ENCODE measurements at regions not wholly inside any gene's neighbourhood (a gene's known extent, or its start where the extent isn't known, plus 50 kb on each side); places are given as distances from the start of the nearest gene placed in this dataset.

DNA sequence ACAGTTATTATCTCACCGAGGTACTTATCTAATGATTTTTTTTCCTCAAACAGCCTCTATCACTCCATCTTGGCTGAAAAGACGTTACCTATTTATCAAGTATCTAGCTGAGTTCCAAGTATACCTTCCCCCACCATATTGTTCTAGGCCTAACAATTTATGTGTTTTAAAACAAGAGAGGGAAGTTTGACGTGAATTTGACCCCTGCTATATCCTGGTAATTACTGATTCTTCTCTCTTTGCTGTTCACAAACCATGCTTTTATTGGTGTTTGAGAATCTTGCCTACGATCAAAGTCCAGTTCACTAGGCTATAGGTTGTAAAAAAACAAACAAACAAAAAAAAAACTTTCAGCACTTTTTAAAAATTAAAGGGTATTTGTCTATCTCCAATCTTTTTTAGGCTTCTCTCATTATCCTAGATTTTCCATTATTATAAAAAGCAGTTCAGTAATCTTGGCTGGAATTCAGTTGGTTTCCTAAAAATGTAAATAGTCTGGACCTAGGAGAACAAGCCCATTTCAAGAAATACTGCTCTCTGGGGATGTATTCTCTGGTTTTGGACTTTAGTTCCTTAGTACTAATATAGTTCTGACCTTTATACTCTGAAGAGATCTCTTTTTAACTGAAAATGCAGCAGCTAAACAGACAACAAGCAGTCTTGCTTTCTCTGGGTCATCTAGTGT is 505.4 kb downstream of the CPS1 start:
- Histone ChIP-seq H3K4me3 (no peak overlapping the region), H3K4me1 (replicated peaks in 1 of 2) (no peaks in the 10 kb centered on the region), H3K27ac (no peak overlapping the region)
- in situ Hi-C loops (cut with MboI; ENCODE audit: low pct_unique_long_range_greater_than_20kb in 2 of 9, low sequenced_read_pairs in 9 of 9, unreplicated experiment in 9 of 9): no loop called here
- ATAC-seq (replicated peaks in 6 of 8): no peak
- WGBS, 10 experiments: 3 to 100% (median 87%) methylated on average over 2 to 4 of the region's 4 CpGs

DNA sequence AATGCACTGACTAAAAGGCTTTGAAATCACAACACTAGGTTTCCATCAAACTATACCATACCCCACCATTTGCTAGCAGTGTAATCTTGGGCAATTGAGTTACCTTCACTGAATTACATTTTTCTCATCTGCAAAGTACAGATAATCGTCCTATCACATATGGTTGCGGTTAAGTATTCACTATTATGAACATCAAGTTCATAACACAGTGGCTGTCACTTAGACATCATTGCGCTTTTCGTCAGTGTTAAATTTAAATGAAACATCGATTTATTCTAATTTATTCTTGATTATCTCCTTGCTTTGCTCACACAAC is 505.9 kb downstream of the CPS1 start:
- ATAC-seq (replicated peaks in 6 of 8): no peak
- in situ Hi-C loops (cut with MboI; ENCODE audit: low pct_unique_long_range_greater_than_20kb in 2 of 9, low sequenced_read_pairs in 9 of 9, unreplicated experiment in 9 of 9): no loop called here
- Histone ChIP-seq H3K4me3 (no peak overlapping the region), H3K27ac (no peak overlapping the region), H3K4me1 (replicated peaks in 1 of 2) (no peaks in the 10 kb centered on the region)
- WGBS, 10 experiments: 9 to 88% (median 67%) methylated on average over 3 to 5 of the region's 5 CpGs; no CpG with 5 or more reads in 1 of the 10 experiments

DNA sequence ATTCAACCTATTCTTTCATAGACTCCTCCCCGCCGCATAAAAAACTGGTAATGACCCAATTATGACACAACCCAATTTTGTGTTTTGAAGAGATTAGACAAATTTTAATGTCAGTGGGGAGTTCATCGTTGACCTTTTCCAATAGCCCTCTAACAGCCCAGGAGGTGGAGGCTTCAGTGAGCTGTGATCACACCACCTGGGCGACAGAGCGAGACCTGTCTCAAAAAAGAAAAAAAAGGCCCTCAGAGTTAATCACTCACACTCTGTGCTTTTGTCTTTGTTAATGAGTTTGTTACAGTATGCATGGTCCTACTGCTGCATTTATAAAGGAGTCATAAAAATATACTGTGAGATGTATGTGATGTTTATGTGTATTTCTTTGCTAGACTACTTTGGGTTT is 510.6 kb downstream of the CPS1 start:
- in situ Hi-C loops (cut with MboI; ENCODE audit: low pct_unique_long_range_greater_than_20kb in 2 of 9, low sequenced_read_pairs in 9 of 9, unreplicated experiment in 9 of 9): no loop called here
- WGBS, 10 experiments: 69 to 100% (median 93%) methylated on average over 1 to 5 of the region's 5 CpGs; no CpG with 5 or more reads in 2 of the 10 experiments
- Histone ChIP-seq H3K4me1 (replicated peaks in 1 of 2) (no peaks in the 10 kb centered on the region), H3K27ac (no peak overlapping the region), H3K4me3 (no peak overlapping the region)
- no peak for ATAC-seq (replicated peaks in 6 of 8)

DNA sequence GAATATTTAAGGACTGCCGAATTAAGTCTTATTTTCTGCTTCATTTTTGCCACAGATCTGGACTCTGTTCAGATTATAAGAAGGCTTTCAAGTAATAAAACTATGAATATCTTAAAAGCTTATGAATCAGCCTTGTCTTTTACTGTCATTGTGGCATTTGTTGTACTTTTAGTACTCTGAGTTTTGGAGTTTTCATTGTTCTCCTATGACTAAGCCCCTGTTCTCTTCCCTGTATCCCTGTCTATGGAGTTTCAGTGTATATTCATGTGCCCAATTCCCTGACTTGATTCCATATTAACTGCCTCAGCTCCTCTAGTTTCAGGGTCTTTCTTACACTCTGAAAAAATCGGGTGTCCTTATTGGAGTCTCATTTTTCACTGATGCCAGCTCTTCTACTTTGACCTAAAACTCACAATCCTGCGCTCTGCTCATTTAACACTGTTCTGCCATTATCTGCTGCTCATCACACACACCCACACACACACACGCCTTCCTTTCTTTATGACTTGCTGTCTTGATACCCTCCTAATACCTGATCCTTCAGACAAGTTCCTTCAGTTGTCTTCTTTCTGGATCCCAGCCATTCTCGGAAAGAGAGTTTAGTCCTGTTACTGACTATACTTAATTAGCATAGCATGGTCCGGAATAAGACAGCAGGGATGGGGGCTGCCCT is 511.8 kb downstream of the CPS1 start:
- ATAC-seq (replicated peaks in 6 of 8): no peak
- no peaks in the 10 kb centered on the region for H3K4me1 ChIP-seq (replicated peaks in 1 of 2)
- H3K4me3 ChIP-seq: no peak overlapping the region
- 31 to 100% (median 83%) methylated on average over 1 to 6 of the region's 6 CpGs for WGBS, 10 experiments
- no peak overlapping the region for H3K27ac ChIP-seq
- in situ Hi-C loops (cut with MboI; ENCODE audit: low pct_unique_long_range_greater_than_20kb in 2 of 9, low sequenced_read_pairs in 9 of 9, unreplicated experiment in 9 of 9): no loop called here

DNA sequence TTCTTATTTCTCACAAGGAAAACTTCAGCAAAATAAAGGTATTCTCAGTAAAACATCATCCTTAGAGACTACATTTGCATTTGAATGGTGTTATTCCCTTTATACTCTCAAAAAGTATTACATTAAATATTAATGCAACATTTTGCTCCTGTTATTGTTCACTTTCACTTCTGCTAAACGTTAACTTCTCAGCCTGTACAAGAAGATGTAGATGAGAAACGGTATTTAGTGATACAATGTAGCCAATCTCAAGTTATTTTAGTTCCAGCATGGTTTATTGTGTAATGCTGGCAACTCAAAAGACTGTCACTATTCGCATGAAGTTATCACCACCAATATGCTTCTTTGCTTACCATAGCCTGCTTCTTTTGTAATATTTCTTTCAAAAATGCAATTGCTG is 514.1 kb downstream of the CPS1 start:
- no peak overlapping the region for H3K4me3 ChIP-seq
- 10 to 82% (median 47%) methylated on average over 1 to 3 of the region's 3 CpGs; no CpG with 5 or more reads in 1 of the 10 experiments for WGBS, 10 experiments
- in situ Hi-C loops (cut with MboI; ENCODE audit: low pct_unique_long_range_greater_than_20kb in 2 of 9, low sequenced_read_pairs in 9 of 9, unreplicated experiment in 9 of 9): no loop called here
- H3K4me1 ChIP-seq (replicated peaks in 1 of 2): no peaks in the 10 kb centered on the region
- no peak for ATAC-seq (replicated peaks in 6 of 8)
- H3K27ac ChIP-seq: no peak overlapping the region

DNA sequence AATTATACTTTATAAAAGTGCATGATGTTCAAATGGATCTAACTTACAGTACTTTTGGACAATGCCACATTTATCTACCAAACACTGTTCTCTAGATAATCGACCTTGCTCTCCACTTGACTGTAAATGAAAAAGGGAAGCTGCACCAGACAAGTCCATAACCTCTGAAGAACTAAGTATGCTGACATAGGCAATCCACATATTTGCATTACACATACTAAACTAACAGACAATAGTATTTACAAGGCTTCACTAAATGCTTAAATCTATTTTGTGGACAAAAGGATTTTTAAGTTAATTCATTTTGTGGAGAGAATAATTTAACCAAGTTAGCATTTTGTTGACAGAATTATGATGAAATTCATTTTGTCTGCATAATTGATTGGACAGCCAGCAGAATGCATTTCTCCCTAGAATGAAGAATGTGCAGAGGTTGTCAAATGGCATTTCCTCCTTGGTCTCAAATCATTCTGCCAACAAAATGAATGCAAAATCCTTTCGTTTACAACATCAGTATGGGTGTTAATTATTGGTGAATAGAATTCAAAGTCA is 520.9 kb downstream of the CPS1 start:
- in situ Hi-C loops (cut with MboI; ENCODE audit: low pct_unique_long_range_greater_than_20kb in 2 of 9, low sequenced_read_pairs in 9 of 9, unreplicated experiment in 9 of 9): no loop called here
- no peak overlapping the region for H3K4me3 ChIP-seq
- no peak overlapping the region for H3K27ac ChIP-seq
- WGBS, 10 experiments: 0 to 83% (median 43%) methylated on average over 1 to 2 of the region's 2 CpGs
- peak in 1 of 8 experiments; percentile 84 for ATAC-seq (replicated peaks in 6 of 8)
- H3K4me1 ChIP-seq (replicated peaks in 1 of 2): peaks cover 0 to 5% of the 10 kb centered on the region in 2 donors

DNA sequence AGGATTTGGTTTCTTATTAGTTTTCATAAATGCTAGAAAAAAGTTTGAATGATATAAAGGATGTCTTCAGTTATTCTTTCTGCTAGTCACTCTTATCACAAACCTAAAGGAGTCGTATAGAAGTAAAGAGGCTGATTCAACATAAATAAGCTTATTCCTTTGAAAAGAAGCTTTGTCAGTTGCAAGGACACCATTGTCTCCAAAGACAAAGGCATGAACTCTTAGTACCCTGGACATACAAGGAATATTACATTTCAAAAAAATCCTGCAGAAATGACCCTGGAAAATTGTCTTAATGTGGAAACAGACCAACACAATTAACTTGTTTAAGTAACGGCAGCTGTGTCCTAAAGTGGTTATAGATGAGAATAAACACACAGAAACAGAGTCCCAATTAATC is 528.0 kb downstream of the CPS1 start:
- Histone ChIP-seq H3K27ac (no peak overlapping the region), H3K4me1 (replicated peaks in 1 of 2) (peaks cover 4 to 5% of the 10 kb centered on the region in 2 donors), H3K4me3 (no peak overlapping the region)
- peak in 4 of 8 experiments; percentile 18 to 50 (median 28) for ATAC-seq (replicated peaks in 6 of 8)
- 0 to 80% (median 45%) methylated on average over 1 to 2 of the region's 2 CpGs; no CpG with 5 or more reads in 1 of the 10 experiments for WGBS, 10 experiments
- in situ Hi-C loops (cut with MboI; ENCODE audit: low pct_unique_long_range_greater_than_20kb in 2 of 9, low sequenced_read_pairs in 9 of 9, unreplicated experiment in 9 of 9): no loop called here

DNA sequence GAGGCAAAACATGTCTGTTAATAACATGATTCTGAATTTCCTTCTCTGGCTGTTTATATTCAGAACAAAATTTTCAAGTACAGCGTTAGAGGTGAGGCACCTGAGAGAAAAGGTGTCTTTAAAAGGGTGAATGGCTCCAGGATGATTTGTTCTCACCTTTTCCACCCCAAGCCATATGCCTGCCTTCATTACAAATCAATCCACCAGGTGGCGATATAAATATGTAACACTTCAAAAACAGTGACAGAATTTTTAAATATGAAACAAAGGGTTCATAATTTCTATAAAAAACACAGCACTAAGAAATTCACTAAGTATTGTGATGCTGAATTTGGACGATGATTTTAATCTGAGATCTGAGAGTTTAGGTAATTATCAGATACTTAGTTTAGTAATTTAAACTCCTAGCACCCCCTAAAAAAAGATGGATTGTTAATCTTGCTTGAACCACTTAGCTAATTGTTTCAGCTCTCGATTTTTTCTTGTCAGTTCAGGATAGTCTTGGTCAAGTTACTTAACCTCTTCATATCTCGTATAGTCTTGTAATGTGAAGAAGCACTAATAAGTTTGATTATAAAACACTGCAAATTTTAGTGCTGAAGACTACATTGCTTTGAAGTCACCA is 528.8 kb downstream of the CPS1 start:
- WGBS, 10 experiments: 0 to 54% (median 10%) methylated on average over 1 to 5 of the region's 5 CpGs; no CpG with 5 or more reads in 1 of the 10 experiments
- peak in 1 of 8 experiments; percentile 31 for ATAC-seq (replicated peaks in 6 of 8)
- Histone ChIP-seq H3K4me3 (no peak overlapping the region), H3K4me1 (replicated peaks in 1 of 2) (peaks cover 4 to 5% of the 10 kb centered on the region in 2 donors), H3K27ac (no peak overlapping the region)
- in situ Hi-C loops (cut with MboI; ENCODE audit: low pct_unique_long_range_greater_than_20kb in 2 of 9, low sequenced_read_pairs in 9 of 9, unreplicated experiment in 9 of 9): no loop called here

DNA sequence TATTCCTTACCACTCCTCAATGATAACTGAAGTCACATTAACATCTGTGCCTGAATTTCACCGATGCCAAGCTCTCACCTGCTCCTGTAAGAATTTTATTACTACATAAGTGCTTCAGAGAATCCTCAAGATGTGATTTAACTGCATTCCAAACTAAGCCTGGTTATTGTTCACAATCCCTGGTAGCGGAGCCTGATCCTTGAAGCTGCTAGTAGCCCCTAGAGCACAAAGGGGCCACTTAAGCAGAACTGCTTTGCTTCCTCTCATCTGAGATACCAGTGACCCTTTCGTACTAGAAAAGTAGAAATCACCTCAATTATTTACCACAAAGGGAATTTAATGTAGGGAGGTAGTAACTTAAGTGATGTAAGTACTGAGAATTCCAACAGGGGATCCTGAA is 529.6 kb downstream of the CPS1 start:
- Histone ChIP-seq H3K27ac (no peak overlapping the region), H3K4me3 (no peak overlapping the region), H3K4me1 (replicated peaks in 1 of 2) (peaks cover 4 to 5% of the 10 kb centered on the region in 2 donors)
- 7 to 100% (median 83%) methylated on average over 1 to 3 of the region's 3 CpGs; no CpG with 5 or more reads in 1 of the 10 experiments for WGBS, 10 experiments
- no peak for ATAC-seq (replicated peaks in 6 of 8)
- in situ Hi-C loops (cut with MboI; ENCODE audit: low pct_unique_long_range_greater_than_20kb in 2 of 9, low sequenced_read_pairs in 9 of 9, unreplicated experiment in 9 of 9): no loop called here

DNA sequence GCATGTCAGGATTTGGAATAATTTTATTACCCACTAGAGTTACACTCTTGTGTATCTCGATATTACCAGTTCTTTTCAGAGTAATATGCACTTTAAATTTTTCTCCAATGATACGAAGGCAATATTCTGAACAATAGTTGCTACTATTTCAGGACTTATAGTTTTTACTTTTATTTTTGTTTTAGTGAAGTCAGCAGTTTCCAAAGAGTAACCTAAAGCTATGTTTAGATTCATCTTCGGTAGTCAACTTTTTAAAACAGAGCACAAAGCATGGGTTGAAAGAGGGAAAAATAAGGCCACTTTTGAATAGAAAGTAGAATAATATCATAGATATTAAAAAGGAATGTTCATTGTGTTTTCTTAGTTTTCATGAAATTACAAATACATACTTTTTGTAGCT is 532.7 kb downstream of the CPS1 start:
- no peak overlapping the region for H3K4me3 ChIP-seq
- H3K27ac ChIP-seq: no peak overlapping the region
- H3K4me1 ChIP-seq (replicated peaks in 1 of 2): peaks cover 4 to 5% of the 10 kb centered on the region in 2 donors
- 3 to 100% (median 90%) methylated on average over 1 to 3 of the region's 3 CpGs for WGBS, 10 experiments
- no peak for ATAC-seq (replicated peaks in 6 of 8)
- in situ Hi-C loops (cut with MboI; ENCODE audit: low pct_unique_long_range_greater_than_20kb in 2 of 9, low sequenced_read_pairs in 9 of 9, unreplicated experiment in 9 of 9): no loop called here

DNA sequence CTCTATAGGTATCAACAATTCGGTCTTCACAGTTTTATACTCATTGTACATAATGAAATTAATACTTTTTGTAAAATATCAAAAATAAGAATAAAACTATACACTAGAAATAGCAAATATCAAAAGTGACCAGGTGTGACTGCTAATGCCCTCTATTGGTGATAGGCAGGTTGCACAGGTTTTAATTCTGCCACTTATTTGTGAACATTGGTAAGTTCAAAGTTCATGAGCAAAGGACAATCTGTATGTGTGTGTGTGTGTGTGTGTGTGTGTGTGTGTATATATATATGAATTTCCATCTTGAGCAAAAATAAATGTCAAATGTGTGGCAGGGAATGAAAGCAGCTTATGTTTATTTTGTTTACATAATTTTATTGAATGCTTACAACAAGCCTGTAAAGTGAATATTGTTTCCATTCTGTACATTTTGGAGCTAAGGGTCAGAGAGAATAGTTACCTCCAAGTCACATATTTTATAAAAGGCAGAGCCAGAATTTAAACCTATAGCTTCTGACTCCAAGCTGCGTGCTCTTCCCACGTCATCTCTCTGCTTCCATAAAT is 537.4 kb downstream of the CPS1 start:
- in situ Hi-C loops (cut with MboI; ENCODE audit: low pct_unique_long_range_greater_than_20kb in 2 of 9, low sequenced_read_pairs in 9 of 9, unreplicated experiment in 9 of 9): no loop called here
- Histone ChIP-seq H3K4me1 (replicated peaks in 1 of 2) (no peaks in the 10 kb centered on the region), H3K4me3 (no peak overlapping the region), H3K27ac (no peak overlapping the region)
- 0 to 100% (median 91%) methylated on average over 2 to 3 of the region's 3 CpGs; no CpG with 5 or more reads in 1 of the 10 experiments for WGBS, 10 experiments
- ATAC-seq (replicated peaks in 6 of 8): no peak

DNA sequence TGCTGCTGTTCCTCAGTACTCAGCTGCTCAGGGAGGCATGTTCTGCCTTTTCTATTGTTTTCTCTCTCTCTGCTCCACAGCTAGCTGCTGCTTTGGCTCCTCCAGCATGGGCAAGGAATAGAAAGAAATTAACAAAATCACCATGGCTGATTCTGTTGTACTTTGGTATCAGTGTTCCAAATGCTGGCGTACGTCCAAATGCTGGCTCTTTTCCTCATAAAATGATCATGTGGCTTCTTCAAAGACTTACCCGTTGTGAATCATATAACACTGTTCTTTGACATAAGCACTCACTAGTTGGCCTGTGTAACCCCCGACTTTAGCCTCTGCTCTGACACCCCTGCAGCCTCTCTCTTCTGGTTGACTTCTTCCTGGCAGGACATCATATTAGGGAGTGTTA is 547.6 kb downstream of the CPS1 start:
- no peaks in the 10 kb centered on the region for H3K4me1 ChIP-seq (replicated peaks in 1 of 2)
- H3K27ac ChIP-seq: no peak overlapping the region
- in situ Hi-C loops (cut with MboI; ENCODE audit: low pct_unique_long_range_greater_than_20kb in 2 of 9, low sequenced_read_pairs in 9 of 9, unreplicated experiment in 9 of 9): no loop called here
- WGBS, 10 experiments: 0 to 100% (median 52%) methylated on average over 1 to 4 of the region's 4 CpGs; no CpG with 5 or more reads in 1 of the 10 experiments
- ATAC-seq (replicated peaks in 6 of 8): no peak
- no peak overlapping the region for H3K4me3 ChIP-seq
